Mammary epithelial cell (primary cell): ENCODE measurements at regions not wholly inside any gene's neighbourhood (a gene's known extent, or its start where the extent isn't known, plus 50 kb on each side); places are given as distances from the start of the nearest gene placed in this dataset.

Experiments used
- EZH2 ChIP-seq: IDR thresholded peaks from 2 replicates; pipeline ENCODE4 v1.6.1; 2012; ENCODE audit warnings: low read length, inconsistent platforms, borderline replicate concordance
- TF ChIP-seq, protein P1 (sequence below), 2 donors: IDR thresholded peaks in 1 of 2; conservative IDR thresholded peaks in 1 of 2; 2 replicates each; pipeline ENCODE4 v1.5.1; 2011 to 2012; ENCODE audit warnings: inconsistent platforms in 2 of 2, low read length in 2 of 2, mild to moderate bottlenecking in 2 of 2, control low read depth in 1 of 2, low read depth in 1 of 2; ENCODE audit not compliant: insufficient read depth in 1 of 2; ENCODE audit errors: extremely low read depth in 1 of 2

DNA sequence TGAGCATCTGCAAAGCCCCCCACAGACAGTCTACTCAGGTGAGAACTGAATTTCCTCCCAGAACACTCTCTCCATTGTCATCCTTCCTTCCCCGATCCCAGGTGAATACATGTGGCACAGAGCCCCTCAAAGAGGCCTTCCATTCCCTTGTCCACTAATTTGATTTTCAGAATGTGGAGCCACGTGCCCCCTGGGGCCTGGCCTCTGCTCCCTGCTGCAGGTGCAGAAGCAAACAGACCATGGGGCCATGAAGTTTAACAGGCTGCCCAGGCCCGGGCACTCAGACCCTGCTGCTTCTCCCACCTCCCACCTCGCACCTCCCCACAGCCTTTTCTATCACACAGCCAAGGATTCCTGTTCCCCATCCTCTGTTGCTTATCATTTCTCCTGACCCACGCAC is 243.8 kb upstream of the RAB4A start:
- TF ChIP-seq, protein P1, sequence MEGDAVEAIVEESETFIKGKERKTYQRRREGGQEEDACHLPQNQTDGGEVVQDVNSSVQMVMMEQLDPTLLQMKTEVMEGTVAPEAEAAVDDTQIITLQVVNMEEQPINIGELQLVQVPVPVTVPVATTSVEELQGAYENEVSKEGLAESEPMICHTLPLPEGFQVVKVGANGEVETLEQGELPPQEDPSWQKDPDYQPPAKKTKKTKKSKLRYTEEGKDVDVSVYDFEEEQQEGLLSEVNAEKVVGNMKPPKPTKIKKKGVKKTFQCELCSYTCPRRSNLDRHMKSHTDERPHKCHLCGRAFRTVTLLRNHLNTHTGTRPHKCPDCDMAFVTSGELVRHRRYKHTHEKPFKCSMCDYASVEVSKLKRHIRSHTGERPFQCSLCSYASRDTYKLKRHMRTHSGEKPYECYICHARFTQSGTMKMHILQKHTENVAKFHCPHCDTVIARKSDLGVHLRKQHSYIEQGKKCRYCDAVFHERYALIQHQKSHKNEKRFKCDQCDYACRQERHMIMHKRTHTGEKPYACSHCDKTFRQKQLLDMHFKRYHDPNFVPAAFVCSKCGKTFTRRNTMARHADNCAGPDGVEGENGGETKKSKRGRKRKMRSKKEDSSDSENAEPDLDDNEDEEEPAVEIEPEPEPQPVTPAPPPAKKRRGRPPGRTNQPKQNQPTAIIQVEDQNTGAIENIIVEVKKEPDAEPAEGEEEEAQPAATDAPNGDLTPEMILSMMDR (conservative IDR thresholded peaks at IDR 0.05 in 1 of 2, IDR thresholded peaks at IDR 0.05 in 1 of 2; ENCODE audit: extremely low read depth in 1 of 2, insufficient read depth in 1 of 2, low read depth in 1 of 2, low read length in 2 of 2): no peak
- no peak for TF ChIP-seq EZH2
